Stimulated activated CD4-positive, alpha-beta T cell treated with anti-CD3 and anti-CD28 coated beads, Interleukin-4, amount 100 ng/mL, for 1 hour (primary cell): ENCODE measurements at regions not wholly inside any gene's neighbourhood (a gene's known extent, or its start where the extent isn't known, plus 50 kb on each side); places are given as distances from the start of the nearest gene placed in this dataset.
"Not testable (repeated sequence)": the region's sequence is repeated elsewhere in the genome, so short reads cannot be mapped to it uniquely, and the experiment has no call there.

Experiments used
- DNase-seq: peaks from one replicate; pipeline ENCODE4 v3.0.0-alpha.2; 2020

DNA sequence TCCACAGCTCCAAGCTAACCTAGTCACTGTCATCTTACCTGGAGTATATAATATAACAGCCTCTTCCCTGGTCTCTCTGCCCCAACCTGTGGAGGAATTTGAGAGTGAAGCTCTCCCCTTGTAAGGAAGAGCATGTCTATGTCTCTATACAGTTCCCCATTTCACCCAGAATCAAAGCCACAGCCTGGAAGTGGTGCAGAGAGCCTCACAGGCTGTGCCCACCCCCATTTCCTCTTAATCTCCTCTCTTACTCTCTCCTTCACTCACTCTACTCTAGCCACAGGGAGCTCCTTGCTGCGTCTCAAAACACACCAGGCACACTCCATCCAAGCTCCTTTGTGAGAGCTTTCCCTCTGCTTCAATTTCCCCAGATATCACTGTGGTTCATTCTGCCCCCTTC is 302.5 kb upstream of the ISX start:
- no peak for DNase-seq

DNA sequence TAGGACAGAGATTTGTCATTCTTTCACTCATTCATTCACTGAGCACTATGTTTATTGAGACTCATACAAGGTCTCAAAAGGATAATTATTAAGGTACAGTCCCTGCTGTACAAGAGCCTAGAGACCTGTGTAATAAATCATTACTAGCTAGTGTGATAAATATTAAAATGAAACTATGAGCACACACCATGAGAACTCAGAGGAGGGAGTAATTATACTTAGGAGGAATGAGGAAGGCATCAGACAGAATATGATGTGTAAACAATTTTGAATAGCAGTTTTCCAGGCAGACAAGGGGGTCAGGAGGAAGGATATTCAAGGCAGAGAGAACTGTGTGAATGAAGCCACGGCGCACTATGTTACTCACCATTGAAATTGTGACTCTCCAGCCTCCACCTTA is 300.8 kb upstream of the ISX start:
- no peak for DNase-seq

GRCh38 chr22:34769361-34769760 is 296.6 kb upstream of the ISX start:
- no peak for DNase-seq

DNA sequence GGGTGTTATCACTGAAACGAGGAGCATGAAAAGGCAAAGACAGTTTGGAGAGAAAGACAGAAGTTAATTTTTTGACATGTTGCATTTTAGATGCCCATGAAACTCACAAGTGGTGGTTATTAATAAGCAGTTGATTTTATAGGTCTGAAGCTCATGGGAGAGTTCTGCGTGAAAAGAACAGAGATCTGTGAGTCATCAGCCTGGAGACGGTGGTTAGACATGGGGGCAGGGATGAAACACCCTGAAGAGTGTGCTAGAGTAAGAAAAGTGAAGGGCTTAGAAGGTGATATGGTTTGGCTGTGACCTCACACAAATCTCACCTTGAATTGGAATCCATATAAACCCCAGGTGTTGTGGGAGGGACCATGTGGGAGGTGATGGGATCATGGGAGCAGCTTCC is 289.1 kb upstream of the ISX start:
- no peak for DNase-seq

DNA sequence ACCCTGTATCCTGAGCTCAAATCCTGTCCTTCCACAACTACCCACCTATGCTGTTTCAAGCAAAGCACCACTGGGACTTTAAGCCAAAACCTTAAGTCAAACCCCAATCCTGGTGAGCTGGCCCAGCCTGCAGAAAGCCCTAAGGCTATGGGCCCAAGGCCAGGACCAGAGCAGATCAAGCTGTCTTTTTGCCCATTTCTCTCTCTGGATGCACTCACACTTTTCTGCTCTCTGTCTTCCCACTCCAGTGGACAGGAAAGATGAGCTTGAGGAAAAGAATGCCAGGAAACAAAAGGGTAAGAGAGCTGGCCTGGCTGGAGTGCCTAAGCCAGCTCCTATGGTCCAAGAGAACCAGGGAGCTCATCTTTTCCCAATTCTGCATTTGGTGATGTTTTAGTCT is 284.3 kb upstream of the ISX start:
- no peak for DNase-seq

GRCh38 chr22:34783436-34783835 is 282.5 kb upstream of the ISX start:
- DNase-seq = no peak

GRCh38 chr22:34784056-34784455 is 281.9 kb upstream of the ISX start:
- no peak for DNase-seq

DNA sequence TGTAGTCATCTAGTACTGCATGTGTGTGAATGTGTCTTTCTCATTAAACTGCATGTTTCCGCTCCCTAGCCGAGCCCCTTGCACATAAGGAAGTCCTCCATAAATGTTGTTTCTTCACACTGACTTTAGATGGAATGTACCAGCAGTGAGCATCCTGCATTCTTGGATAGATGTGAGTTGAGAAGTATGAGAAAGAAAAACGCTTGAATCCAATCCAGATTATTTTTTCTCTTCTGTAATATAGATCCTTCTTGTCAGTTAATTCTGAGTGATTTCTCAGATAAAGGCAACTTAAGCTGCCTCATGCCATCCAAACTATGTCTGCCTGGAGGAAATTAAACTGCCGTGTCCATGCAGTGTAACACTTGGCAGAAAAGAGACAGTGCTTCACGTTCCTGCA is 268.1 kb upstream of the ISX start:
- DNase-seq = no peak

- DNase-seq = no peak
Measured at GRCh38 chr22:34798605-34799004, 267.4 kb upstream of the ISX start.

DNA sequence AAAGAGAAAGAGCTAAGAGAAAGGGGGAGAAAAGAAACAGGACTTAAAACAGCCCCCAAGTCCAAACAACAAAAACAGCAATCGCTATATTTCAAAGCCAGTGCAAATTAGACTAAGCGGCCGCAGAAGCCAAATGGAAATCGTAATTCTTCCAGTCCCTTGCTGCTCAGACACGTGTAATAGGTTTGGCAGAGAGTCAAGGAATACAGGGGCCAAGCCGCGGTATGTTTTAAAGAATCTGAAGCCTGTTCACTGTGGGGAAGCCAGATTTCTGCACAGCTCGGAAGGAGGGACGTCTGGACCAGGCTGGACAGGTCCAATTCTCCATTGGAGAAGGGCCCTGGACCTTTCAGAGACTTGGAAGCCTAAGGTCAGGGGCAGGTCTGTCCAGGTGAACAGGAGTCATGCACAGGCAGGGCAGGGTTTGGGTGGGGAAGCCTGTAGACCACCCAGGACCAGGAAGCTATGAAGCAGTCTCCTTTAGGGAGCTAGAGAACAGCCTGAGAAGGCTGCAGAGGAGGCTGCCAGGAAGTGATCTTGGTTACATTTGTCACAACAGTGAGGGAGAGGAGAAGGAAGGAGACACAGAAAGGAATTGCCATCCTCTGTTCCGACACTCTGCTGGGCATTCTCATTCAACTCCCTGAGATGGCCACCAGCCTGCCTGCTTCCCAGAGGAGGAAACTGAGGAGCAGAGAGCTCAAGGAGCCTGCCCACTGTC is 265.5 kb upstream of the ISX start:
- DNase-seq = no peak

DNA sequence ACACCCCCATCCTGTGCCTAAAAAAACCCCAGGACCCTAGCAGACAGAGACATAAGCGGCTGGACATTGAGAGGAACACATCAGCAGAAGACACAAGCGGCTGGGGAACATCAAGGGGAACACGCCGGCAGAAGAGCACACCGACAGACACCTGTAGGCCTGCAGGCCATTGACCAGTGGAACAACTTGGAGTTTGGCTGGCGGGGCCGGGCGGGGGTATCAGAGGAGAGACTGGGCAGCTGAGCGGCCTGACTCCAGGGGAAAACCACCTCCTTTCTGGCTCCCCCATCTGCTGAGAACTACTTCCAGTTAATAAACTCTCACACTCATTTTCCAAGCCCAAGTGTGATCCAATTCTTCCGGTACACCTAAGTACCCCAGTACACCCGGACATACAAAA is 264.7 kb upstream of the ISX start:
- DNase-seq = no peak

DNA sequence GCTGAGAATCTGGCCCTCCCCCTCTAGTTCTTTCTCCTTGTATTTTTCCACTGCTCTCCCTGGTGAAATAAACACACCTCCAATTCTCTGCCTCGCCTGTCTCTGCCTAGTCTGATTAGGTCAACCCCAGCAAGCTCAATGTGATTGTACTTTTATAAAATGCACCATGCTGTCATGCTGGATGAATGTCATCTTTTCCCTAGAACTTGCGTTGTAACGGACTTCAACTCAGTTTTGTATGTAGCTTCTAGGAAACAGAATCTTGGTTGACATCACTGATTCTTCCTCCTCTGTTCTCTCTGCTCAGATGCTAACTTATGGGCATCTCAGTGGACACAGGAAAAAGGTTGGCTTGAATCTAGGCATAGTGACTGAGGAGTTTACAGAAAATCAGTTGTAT is 261.9 kb upstream of the ISX start:
- DNase-seq = no peak

- DNase-seq = no peak
Measured at GRCh38 chr22:34804604-34805003, 261.4 kb upstream of the ISX start.

DNA sequence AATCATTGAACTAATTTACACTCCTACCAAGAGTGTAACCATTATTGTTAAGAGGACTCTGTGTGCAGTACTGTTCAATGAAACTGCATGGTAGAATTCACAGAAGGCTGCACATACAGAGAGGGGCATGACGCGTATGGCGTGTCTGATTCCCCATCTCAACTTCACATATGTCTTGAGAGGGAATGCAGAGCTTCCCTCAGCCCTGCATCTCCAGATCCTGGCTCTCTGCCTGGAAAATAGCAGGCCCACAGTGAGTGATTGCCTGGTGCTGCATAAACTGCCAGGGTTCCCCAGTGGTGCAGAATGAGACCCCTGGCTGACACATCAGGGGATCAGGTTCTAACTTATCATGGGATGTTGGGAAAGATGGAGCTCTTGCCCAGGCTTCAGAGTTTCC is 260.2 kb upstream of the ISX start:
- no peak for DNase-seq

DNA sequence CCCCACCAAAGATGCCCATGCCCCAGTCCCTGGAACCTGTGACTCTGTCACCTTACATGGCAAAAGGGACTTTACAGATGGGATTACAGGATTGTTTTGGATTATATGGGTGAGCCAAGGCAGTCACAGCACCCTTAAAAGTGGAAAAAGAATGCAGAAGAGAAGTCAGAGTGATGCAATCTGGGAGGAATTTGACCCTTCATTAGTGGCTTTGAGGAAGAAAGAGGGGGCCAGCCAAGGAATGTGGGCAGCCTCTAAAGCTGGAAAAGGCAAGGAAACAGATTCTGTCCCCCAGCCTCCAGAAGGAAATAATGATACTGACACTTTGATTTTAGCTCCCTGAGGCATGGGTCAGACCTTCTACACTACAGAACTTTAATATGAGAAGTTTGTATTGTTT is 257.3 kb upstream of the ISX start:
- DNase-seq = no peak

DNA sequence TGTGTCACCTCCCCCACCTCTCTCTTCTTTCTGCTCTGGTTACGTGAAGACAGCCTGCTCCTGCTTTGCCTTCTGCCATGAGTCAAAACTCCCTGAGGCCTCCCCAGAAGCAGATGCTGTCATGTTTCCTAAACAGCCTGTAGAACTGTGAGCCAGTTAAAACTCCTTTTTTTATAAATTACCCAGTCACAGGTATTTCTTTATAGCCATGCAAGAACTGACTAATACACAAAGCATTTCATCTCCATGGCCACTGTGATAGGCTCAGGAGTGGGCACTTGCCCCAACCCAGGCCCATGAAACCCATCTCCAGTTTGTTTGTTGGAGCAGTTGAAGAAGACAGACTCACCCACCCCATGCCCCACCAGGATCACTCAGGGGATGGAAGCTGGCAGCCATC is 253.3 kb upstream of the ISX start:
- DNase-seq = no peak

DNA sequence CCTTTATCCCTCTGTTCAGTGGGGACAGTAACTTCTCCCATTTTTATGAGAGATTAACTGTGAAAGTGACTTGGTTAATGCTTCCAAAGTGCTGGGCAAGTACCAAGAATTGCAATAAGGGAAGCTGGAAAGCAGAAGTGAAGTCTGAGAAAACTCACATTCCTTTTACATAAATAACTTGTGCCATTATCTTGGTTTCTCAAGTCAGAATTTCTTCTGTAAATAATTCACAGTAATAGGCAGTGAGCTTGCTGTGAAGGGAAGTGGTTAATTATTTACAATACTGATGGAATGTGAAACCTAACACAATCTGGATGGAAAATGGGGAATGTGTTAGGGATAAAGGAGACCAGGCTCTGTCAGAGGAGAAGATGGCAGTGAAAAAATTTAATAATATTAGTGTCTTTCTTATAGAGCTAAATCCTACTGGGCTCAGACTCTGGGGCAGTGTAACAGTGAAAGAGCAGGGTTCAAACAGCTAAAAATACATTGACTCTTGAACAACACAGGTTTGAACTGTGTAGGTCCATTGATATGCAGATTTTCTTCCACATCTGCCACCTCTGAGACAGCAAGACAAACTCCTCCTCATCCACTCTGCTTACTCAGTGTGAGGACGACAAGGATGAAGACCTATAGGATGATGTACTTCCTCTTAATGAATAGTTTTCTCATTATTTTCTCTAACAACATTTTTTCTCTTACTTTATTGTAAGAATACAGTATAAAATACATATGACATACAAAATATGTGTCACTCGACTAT is 251.5 kb upstream of the ISX start:
- DNase-seq = no peak

GRCh38 chr22:34829485-34829884 is 236.5 kb upstream of the ISX start:
- no peak for DNase-seq

- no peak for DNase-seq
Measured at GRCh38 chr22:34834059-34834458, 231.9 kb upstream of the ISX start.

- not testable (repeated sequence) for DNase-seq
Measured at GRCh38 chr22:34834541-34834940, 231.4 kb upstream of the ISX start.

- no peak for DNase-seq
Measured at GRCh38 chr22:34841331-34841771, 224.6 kb upstream of the ISX start.

DNA sequence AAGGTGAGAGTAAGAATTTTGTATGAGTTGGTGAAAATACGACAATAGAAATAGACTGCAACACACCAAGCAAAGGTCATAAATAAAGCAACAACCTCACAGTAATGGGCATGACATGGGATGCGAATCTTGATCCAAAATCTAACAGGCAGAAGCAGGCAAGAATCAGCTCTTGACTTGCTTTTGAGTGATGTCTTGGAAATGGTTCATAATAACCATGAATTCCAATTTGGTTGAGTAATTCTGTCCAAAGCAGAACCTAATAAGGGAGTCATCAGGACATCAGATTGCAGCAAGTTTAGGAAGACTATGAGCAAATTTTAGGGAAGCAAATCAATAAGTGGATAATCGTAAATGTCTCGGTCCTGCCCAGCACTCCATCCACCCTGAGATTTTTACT is 224.0 kb upstream of the ISX start:
- DNase-seq = no peak

DNA sequence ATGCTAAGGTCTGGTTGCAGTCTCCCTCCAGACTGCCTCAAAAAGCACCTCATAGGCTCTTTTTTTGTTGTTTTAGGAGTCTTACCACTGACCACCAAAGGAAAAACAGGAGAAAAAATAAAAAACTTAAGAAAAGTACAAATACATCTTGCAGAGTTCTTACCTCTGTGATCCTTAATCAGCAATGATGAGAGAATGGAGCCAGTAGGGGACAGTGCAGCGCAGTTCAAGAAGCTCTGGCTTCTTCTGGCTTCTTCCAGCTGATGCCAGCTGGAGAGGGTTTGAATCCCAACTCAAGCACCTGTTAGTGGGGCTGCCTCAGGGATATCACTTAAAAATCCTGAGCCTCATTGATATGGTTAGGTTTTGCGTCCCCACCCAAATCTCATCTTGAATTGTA is 223.3 kb upstream of the ISX start:
- DNase-seq = no peak

GRCh38 chr22:34843743-34844142 is 222.2 kb upstream of the ISX start:
- DNase-seq = not testable (repeated sequence)

GRCh38 chr22:34845391-34845790 is 220.6 kb upstream of the ISX start:
- DNase-seq = no peak
